HUDEP-2 (cell line): ENCODE measurements at regions not wholly inside any gene's neighbourhood (a gene's known extent, or its start where the extent isn't known, plus 50 kb on each side); places are given as distances from the start of the nearest gene placed in this dataset.
"Not testable (repeated sequence)": the region's sequence is repeated elsewhere in the genome, so short reads cannot be mapped to it uniquely, and the experiment has no call there.

Source experiments
- DNase-seq, 76 experiments: peaks; one replicate each; lab custom pipeline; 2025; ENCODE audit not compliant: unreplicated experiment in 76 of 76; lab: John Stamatoyannopoulos, UW

- DNase-seq = no peak
Measured at GRCh38 chr6:4281341-4282293, 146.2 kb upstream of the ECI2 start.

- DNase-seq = peak in 1 of 76 experiments; percentile 32
Measured at GRCh38 chr6:4280707-4281106, 145.3 kb upstream of the ECI2 start.

GRCh38 chr6:4280031-4280430 is 144.7 kb upstream of the ECI2 start:
- no peak for DNase-seq

GRCh38 chr6:4274382-4275082 is 139.2 kb upstream of the ECI2 start:
- peak in 31 of 76 experiments; percentile 9 to 72 (median 45) for DNase-seq

- no peak for DNase-seq
Measured at GRCh38 chr6:4272996-4273395, 137.6 kb upstream of the ECI2 start.

GRCh38 chr6:4271761-4272470 is 136.5 kb upstream of the ECI2 start:
- no peak for DNase-seq

GRCh38 chr6:4270776-4271175 is 135.4 kb upstream of the ECI2 start:
- no peak for DNase-seq

- DNase-seq = no peak
Measured at GRCh38 chr6:4270001-4270400, 134.6 kb upstream of the ECI2 start.

- DNase-seq = no peak
Measured at GRCh38 chr6:4268171-4268570, 132.8 kb upstream of the ECI2 start.

- no peak for DNase-seq
Measured at GRCh38 chr6:4265740-4266139, 130.4 kb upstream of the ECI2 start.

- no peak for DNase-seq
Measured at GRCh38 chr6:4264601-4265000, 129.2 kb upstream of the ECI2 start.

GRCh38 chr6:4264081-4264480 is 128.7 kb upstream of the ECI2 start:
- DNase-seq = no peak

GRCh38 chr6:4262526-4262925 is 127.2 kb upstream of the ECI2 start:
- no peak for DNase-seq

GRCh38 chr6:4259391-4259790 is 124.0 kb upstream of the ECI2 start:
- DNase-seq = no peak

- no peak for DNase-seq
Measured at GRCh38 chr6:4258733-4259132, 123.4 kb upstream of the ECI2 start.

- DNase-seq = no peak
Measured at GRCh38 chr6:4256969-4257368, 121.6 kb upstream of the ECI2 start.

GRCh38 chr6:4253604-4254231 is 118.3 kb upstream of the ECI2 start:
- peak in 21 of 76 experiments; percentile 8 to 68 (median 34) for DNase-seq

- not testable (repeated sequence) for DNase-seq
Measured at GRCh38 chr6:4252445-4252844, 117.1 kb upstream of the ECI2 start.

- no peak for DNase-seq
Measured at GRCh38 chr6:4250645-4251044, 115.3 kb upstream of the ECI2 start.

- not testable (repeated sequence) for DNase-seq
Measured at GRCh38 chr6:4243832-4244231, 108.5 kb upstream of the ECI2 start.

GRCh38 chr6:4243237-4243636 is 107.9 kb upstream of the ECI2 start:
- no peak for DNase-seq
